AG04450 (cell line): ENCODE measurements at regions not wholly inside any gene's neighbourhood (a gene's known extent, or its start where the extent isn't known, plus 50 kb on each side); places are given as distances from the start of the nearest gene placed in this dataset.

ENCODE experiments used
- CTCF ChIA-PET: fragments of 300-600, 350-600 bp; formaldehyde crosslinking; extraction: SDS; loops from one replicate; lab custom pipeline; 2022; ENCODE audit warnings: antibody characterized with exemption, inconsistent platforms; lab: Charles Lee
- POLR2A ChIA-PET: fragments of 350-600 bp; formaldehyde crosslinking; extraction: SDS; loops from one replicate; lab custom pipeline; 2021; ENCODE audit warnings: antibody characterized with exemption, inconsistent platforms; lab: Yijun Ruan, JAX
- DNase-seq: peaks from one replicate; pipeline ENCODE4 v3.0.0-alpha.2; 2011; ENCODE audit warnings: low read depth, low spot score
- H3K27ac ChIP-seq: one replicate; pipeline ENCODE4 v1.5.1; 2012; ENCODE audit warnings: low read depth, low read length, control low read depth
- H3K27me3 ChIP-seq: one replicate; pipeline ENCODE4 v1.6.0; 2012; ENCODE audit warnings: low read length; ENCODE audit not compliant: control insufficient read depth, insufficient read depth
- H3K4me3 ChIP-seq: 2 replicates; pipeline ENCODE4 v1.5.1; 2011; ENCODE audit warnings: mild to moderate bottlenecking, low read depth, low read length, control low read depth
- H3K9me3 ChIP-seq: 2 replicates; pipeline ENCODE4 v1.5.1; 2012; ENCODE audit warnings: low read length; ENCODE audit not compliant: control insufficient read depth, insufficient read depth
- TF ChIP-seq, protein P1 (sequence below): IDR thresholded peaks from 2 replicates; pipeline ENCODE4 v1.5.1; 2011; ENCODE audit warnings: low read depth, low read length, control low read depth, inconsistent platforms

DNA sequence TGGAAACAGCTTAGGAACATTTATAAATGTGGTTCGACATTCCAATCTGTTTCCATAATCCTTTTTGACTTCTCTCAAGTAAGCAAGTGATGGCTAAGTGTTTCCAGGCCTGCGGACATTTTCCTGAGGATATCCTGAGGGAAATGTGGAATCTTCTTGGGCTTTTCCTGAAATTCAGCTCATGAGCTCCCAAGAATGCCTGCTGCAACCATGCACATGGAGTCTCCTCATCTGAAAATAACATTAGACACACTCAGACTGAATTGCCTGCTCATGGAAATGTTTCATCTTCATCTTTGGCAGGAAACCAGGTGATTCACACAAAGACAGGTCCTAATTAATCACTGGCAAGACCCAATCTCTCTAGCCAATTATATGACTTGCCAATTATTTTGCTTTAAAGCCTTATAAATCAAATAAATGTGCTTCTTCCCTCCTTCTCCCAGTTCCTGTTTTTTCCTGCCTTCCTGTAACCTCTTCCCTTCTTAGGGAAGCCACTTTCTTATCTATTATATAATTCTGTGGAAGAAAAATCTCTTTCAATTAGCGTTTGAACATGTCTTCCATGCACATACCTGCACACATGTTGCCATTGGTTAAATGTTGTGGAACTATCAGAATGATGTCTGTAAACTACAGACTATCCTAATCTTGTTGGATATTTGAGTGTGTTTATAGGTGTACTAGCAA is 104.6 kb upstream of the MXRA5 start:
- Histone ChIP-seq H3K9me3 (no peaks in the 10 kb centered on the region), H3K27me3 (no peaks in the 10 kb centered on the region), H3K4me3 (no peak overlapping the region), H3K27ac (no peak overlapping the region)
- TF ChIP-seq, protein P1, sequence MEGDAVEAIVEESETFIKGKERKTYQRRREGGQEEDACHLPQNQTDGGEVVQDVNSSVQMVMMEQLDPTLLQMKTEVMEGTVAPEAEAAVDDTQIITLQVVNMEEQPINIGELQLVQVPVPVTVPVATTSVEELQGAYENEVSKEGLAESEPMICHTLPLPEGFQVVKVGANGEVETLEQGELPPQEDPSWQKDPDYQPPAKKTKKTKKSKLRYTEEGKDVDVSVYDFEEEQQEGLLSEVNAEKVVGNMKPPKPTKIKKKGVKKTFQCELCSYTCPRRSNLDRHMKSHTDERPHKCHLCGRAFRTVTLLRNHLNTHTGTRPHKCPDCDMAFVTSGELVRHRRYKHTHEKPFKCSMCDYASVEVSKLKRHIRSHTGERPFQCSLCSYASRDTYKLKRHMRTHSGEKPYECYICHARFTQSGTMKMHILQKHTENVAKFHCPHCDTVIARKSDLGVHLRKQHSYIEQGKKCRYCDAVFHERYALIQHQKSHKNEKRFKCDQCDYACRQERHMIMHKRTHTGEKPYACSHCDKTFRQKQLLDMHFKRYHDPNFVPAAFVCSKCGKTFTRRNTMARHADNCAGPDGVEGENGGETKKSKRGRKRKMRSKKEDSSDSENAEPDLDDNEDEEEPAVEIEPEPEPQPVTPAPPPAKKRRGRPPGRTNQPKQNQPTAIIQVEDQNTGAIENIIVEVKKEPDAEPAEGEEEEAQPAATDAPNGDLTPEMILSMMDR: no peak
- CTCF ChIA-PET: no interaction called here
- POLR2A ChIA-PET: no interaction called here
- no peak for DNase-seq

DNA sequence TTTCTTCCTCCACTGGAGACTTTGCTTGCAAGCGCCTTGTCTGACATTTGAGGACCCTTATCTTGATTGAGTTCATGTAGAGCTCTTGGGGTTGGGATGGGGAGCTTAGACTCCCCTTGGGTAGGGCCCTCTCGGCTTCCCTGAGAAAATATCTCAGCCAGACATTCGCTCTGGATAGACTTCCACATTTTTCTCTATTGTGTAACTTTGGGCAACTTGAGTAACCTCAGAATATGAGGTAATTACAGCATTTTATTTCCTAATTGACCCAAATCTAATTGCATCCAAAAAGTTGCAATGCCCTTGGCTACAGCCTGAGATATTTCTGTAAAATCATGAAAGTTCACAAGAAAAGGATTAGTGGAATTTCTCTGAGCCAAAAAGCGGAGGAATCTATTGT is 102.8 kb upstream of the MXRA5 start:
- H3K27me3 ChIP-seq: no peaks in the 10 kb centered on the region
- ChIA-PET POLR2A (no interaction called here), CTCF (no interaction called here)
- TF ChIP-seq, protein P1: no peak
- no peak overlapping the region for H3K27ac ChIP-seq
- no peaks in the 10 kb centered on the region for H3K9me3 ChIP-seq
- H3K4me3 ChIP-seq: no peak overlapping the region
- no peak for DNase-seq

DNA sequence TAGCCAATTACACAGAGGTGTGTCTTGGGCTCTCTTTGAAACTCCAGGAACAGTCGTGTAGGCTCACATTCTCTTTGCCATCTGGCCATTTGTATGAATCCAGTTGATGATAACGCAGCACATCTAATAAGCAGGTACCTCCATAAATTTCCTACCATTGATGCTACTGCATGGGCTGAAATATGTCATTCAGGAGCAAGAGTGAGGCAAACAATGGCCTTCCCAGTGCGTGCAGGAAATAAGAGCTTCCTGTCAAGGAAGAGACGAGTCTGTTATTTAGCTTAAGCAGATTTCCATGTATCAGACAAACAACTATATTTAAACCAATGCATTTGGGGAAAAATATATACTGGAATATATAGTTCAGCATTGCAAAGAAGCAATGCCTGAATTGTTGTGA is 102.1 kb upstream of the MXRA5 start:
- DNase-seq: no peak
- Histone ChIP-seq H3K27ac (no peak overlapping the region), H3K27me3 (no peaks in the 10 kb centered on the region), H3K4me3 (no peak overlapping the region), H3K9me3 (no peaks in the 10 kb centered on the region)
- ChIA-PET CTCF (no interaction called here), POLR2A (no interaction called here)
- TF ChIP-seq, protein P1: no peak

DNA sequence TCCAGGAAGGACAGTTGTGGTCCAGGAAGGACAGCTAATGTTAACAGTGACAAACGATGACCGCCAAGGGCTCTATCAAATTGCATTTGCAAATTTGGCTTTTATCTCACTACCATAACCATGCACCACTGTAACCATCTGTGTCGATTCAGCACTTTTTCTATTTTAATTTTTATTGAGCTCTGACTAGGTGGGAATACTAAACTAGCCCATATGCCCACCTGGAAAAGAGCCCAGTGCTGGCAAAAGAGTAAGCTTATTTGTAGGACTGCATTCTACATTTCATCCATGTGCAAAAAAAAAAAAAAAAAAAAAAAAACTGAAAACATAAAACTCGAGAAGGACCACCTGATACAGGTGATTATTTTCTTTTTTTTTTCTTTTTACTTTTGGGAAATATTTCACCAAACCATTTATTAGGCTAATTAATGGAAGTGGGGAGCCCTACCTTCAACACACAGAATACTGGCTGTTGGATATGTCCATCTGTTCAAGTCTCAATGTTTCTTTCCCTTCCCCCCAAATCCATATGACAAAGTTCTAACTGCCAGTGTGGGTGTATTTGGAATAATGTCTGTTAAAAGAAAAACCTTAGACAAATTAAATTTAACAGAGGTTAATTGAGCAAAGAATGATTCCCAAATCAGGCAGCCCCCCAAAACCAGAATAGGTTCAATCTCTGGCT is 99.5 kb upstream of the MXRA5 start:
- Histone ChIP-seq H3K27ac (no peak overlapping the region), H3K9me3 (no peaks in the 10 kb centered on the region), H3K4me3 (no peak overlapping the region), H3K27me3 (no peaks in the 10 kb centered on the region)
- DNase-seq: no peak
- ChIA-PET CTCF (interaction anchor here (0.5 kb wide), 1 partner anchor 29 kb away, joined by 3 read pairs; no protein-coding TSS in a partner anchor), POLR2A (no interaction called here)
- TF ChIP-seq, protein P1: no peak

DNA sequence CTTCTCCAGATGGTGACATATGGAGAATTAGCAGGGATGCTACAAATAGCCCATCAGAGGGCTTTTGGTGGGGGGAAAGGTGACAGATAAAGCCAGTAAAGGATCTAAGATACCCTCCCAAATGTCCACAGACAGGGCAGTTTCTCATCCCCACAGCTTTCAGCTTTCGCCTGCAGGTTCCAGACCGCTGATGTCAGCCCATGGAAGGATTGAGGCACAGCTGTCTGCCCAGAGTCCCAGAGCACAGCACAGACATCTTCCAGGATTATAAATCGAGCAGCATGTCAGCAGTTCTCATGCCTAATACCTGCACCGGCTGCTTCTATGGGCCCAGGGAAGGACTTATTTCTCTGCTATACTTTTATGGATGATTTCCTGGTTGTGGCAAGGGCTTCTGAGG is 96.7 kb upstream of the MXRA5 start:
- H3K4me3 ChIP-seq: no peak overlapping the region
- DNase-seq: no peak
- ChIA-PET POLR2A (no interaction called here), CTCF (no interaction called here)
- TF ChIP-seq, protein P1: no peak
- no peaks in the 10 kb centered on the region for H3K27me3 ChIP-seq
- H3K9me3 ChIP-seq: no peaks in the 10 kb centered on the region
- no peak overlapping the region for H3K27ac ChIP-seq
